Smooth muscle cell (in vitro differentiated cells): ENCODE measurements at regions not wholly inside any gene's neighbourhood (a gene's known extent, or its start where the extent isn't known, plus 50 kb on each side); places are given as distances from the start of the nearest gene placed in this dataset.
"Not testable (repeated sequence)": the region's sequence is repeated elsewhere in the genome, so short reads cannot be mapped to it uniquely, and the experiment has no call there.

Experiments
- DNase-seq: peaks from one replicate; lab custom pipeline; 2025; ENCODE audit not compliant: unreplicated experiment; lab: John Stamatoyannopoulos, UW
- H2AFZ ChIP-seq: fragments of 200-600 bp; sonication (generic); 2 replicates; pipeline ENCODE4 v1.6.0; 2016; ENCODE audit warnings: antibody characterized with exemption, low read depth, mild to moderate bottlenecking
- H3F3A ChIP-seq: fragments of 200-600 bp; sonication (generic); 2 replicates; pipeline ENCODE4 v1.6.0; 2017; ENCODE audit warnings: antibody characterized with exemption, low read depth
- H3K27ac ChIP-seq: fragments of 200-600 bp; sonication (generic); 2 replicates; pipeline ENCODE4 v1.5.1; 2016; ENCODE audit warnings: low read depth, mild to moderate bottlenecking
- H3K27me3 ChIP-seq: fragments of 200-600 bp; sonication (generic); 2 replicates; pipeline ENCODE4 v1.6.1; 2016; ENCODE audit warnings: low read depth, mild to moderate bottlenecking
- H3K36me3 ChIP-seq: fragments of 200-600 bp; sonication (generic); 2 replicates; pipeline ENCODE4 v1.5.1; 2016; ENCODE audit warnings: low read depth
- H3K4me1 ChIP-seq: fragments of 200-600 bp; sonication (generic); 2 replicates; pipeline ENCODE4 v1.5.1; 2016; ENCODE audit warnings: low read depth
- H3K4me2 ChIP-seq: fragments of 200-600 bp; sonication (generic); 2 replicates; pipeline ENCODE4 v1.6.0; 2016; ENCODE audit warnings: mild to moderate bottlenecking
- H3K4me3 ChIP-seq: fragments of 200-600 bp; sonication (generic); 2 replicates; pipeline ENCODE4 v1.5.1; 2016; ENCODE audit warnings: mild to moderate bottlenecking
- H3K79me2 ChIP-seq: fragments of 200-600 bp; sonication (generic); 2 replicates; pipeline ENCODE4 v1.6.0; 2016; ENCODE audit warnings: low read depth, mild to moderate bottlenecking
- H3K9ac ChIP-seq: fragments of 200-600 bp; sonication (generic); 2 replicates; pipeline ENCODE4 v1.6.0; 2016; ENCODE audit warnings: low read depth
- H3K9me3 ChIP-seq: fragments of 200-600 bp; sonication (generic); replicated peaks from 2 replicates; pipeline ENCODE4 v1.5.1; 2016; ENCODE audit warnings: low read depth
- H4K20me1 ChIP-seq: fragments of 200-600 bp; sonication (generic); 2 replicates; pipeline ENCODE4 v1.6.0; 2016; ENCODE audit warnings: low read depth
- CTCF ChIP-seq: fragments of 200-600 bp; sonication (generic); IDR thresholded peaks from 2 replicates; pipeline ENCODE4 v1.5.1; 2017; ENCODE audit warnings: borderline replicate concordance, mild to moderate bottlenecking, antibody characterized with exemption; ENCODE audit not compliant: insufficient read depth, poor library complexity, severe bottlenecking
- WGBS: methylation state at CpG from one replicate; pipeline ENCODE4 v1.1.7; 2016; ENCODE audit warnings: low lambda C conversion rate; 5-methylcytosine and 5-hydroxymethylcytosine counted together

- Histone ChIP-seq H3K9me3 (no peaks in the 10 kb centered on the region), H4K20me1 (no peaks in the 10 kb centered on the region), H3K27ac (no peak overlapping the region), H3K36me3 (no peaks in the 10 kb centered on the region), H3F3A (no peaks in the 10 kb centered on the region), H3K79me2 (no peaks in the 10 kb centered on the region), H3K4me1 (no peaks in the 10 kb centered on the region), H3K27me3 (peaks cover 12% of the 10 kb centered on the region), H3K4me2 (no peak overlapping the region), H3K9ac (no peak overlapping the region), H2AFZ (no peak overlapping the region), H3K4me3 (no peak overlapping the region)
- DNase-seq, result no peak
- no peak for TF ChIP-seq CTCF
- 79% methylated on average over 11 of the region's 11 CpGs for WGBS
Observed at GRCh38 chr1:29756901-29757725, 520.8 kb downstream of the PTPRU start.

GRCh38 chr1:29756498-29756897 is 520.2 kb downstream of the PTPRU start:
- H3F3A ChIP-seq, result no peaks in the 10 kb centered on the region
- H3K27ac ChIP-seq, result no peak overlapping the region
- WGBS, result 88% methylated on average over 5 of the region's 5 CpGs
- H3K4me2 ChIP-seq, result no peak overlapping the region
- H3K4me3 ChIP-seq, result no peak overlapping the region
- no peak for DNase-seq
- H2AFZ ChIP-seq, result no peak overlapping the region
- H3K4me1 ChIP-seq, result no peaks in the 10 kb centered on the region
- no peaks in the 10 kb centered on the region for H4K20me1 ChIP-seq
- no peaks in the 10 kb centered on the region for H3K36me3 ChIP-seq
- peaks cover 12% of the 10 kb centered on the region for H3K27me3 ChIP-seq
- H3K9me3 ChIP-seq, result no peaks in the 10 kb centered on the region
- TF ChIP-seq CTCF, result no peak
- H3K79me2 ChIP-seq, result no peaks in the 10 kb centered on the region
- H3K9ac ChIP-seq, result no peak overlapping the region

GRCh38 chr1:29756085-29756484 is 519.8 kb downstream of the PTPRU start:
- H3K4me3 ChIP-seq, result no peak overlapping the region
- H3K9me3 ChIP-seq, result no peaks in the 10 kb centered on the region
- no peak overlapping the region for H3K9ac ChIP-seq
- WGBS, result 85% methylated on average over 5 of the region's 5 CpGs
- H3K36me3 ChIP-seq, result no peaks in the 10 kb centered on the region
- no peaks in the 10 kb centered on the region for H3F3A ChIP-seq
- no peak overlapping the region for H3K4me2 ChIP-seq
- no peak overlapping the region for H2AFZ ChIP-seq
- no peak overlapping the region for H3K27ac ChIP-seq
- H3K79me2 ChIP-seq, result no peaks in the 10 kb centered on the region
- no peak for TF ChIP-seq CTCF
- no peak for DNase-seq
- H4K20me1 ChIP-seq, result no peaks in the 10 kb centered on the region
- H3K4me1 ChIP-seq, result no peaks in the 10 kb centered on the region
- peaks cover 12% of the 10 kb centered on the region for H3K27me3 ChIP-seq

GRCh38 chr1:29755412-29756015 is 519.2 kb downstream of the PTPRU start:
- not testable (repeated sequence) for H3K4me3 ChIP-seq, H3K27ac ChIP-seq, H3F3A ChIP-seq, H3K4me2 ChIP-seq, H4K20me1 ChIP-seq, H3K9ac ChIP-seq, DNase-seq, H3K9me3 ChIP-seq, H3K27me3 ChIP-seq, H2AFZ ChIP-seq, H3K4me1 ChIP-seq, H3K36me3 ChIP-seq, H3K79me2 ChIP-seq
- 86% methylated on average over 6 of the region's 6 CpGs for WGBS
